Transverse colon (tissue), 4 donors: ENCODE measurements at regions not wholly inside any gene's neighbourhood (a gene's known extent, or its start where the extent isn't known, plus 50 kb on each side); places are given as distances from the start of the nearest gene placed in this dataset.

ENCODE experiments used
- DNase-seq: peaks from one replicate; pipeline ENCODE4 v3.0.0-alpha.2; 2019
- H3K27ac ChIP-seq, 4 donors: fragments of 200-600 bp; sonication (generic); 2 replicates each; pipeline ENCODE4 v1.5.1; 2016 to 2018; ENCODE audit warnings: inconsistent platforms in 4 of 4
- H3K27me3 ChIP-seq: fragments of 200-600 bp; sonication (generic); 2 replicates; pipeline ENCODE4 v1.5.1; 2017; ENCODE audit warnings: inconsistent platforms
- H3K36me3 ChIP-seq, 4 donors: fragments of 200-600 bp; sonication (generic); 2 replicates each; pipeline ENCODE4 v1.5.1; 2017 to 2019; ENCODE audit warnings: inconsistent platforms in 4 of 4
- H3K4me1 ChIP-seq, 4 donors: fragments of 200-600 bp; sonication (generic); 2 replicates each; pipeline ENCODE4 v1.5.1; 2017 to 2020; ENCODE audit warnings: inconsistent platforms in 4 of 4
- H3K4me3 ChIP-seq, 4 donors: fragments of 200-600 bp; sonication (generic); 1 replicate in 1 of 4; 2 replicates in 3 of 4; pipeline versions ENCODE4 v1.5.1 to v1.6.1; 2017 to 2019; ENCODE audit warnings: inconsistent platforms in 4 of 4
- H3K9me3 ChIP-seq, 2 donors: fragments of 200-600 bp; sonication (generic); 2 replicates each; pipeline ENCODE4 v1.5.1; 2017 to 2019; ENCODE audit warnings: inconsistent platforms in 2 of 2
- CTCF ChIP-seq, 5 experiments: fragments of 200-600 bp in 3 of 5; fragments of 450-650 bp in 2 of 5; sonication (generic) in 3 of 5; IDR thresholded peaks; 1 replicate in 2 of 5; 2 replicates in 3 of 5; pipeline ENCODE4 v1.5.1; 2016 to 2017; ENCODE audit warnings: antibody characterized with exemption in 5 of 5, inconsistent platforms in 3 of 5, mild to moderate bottlenecking in 2 of 5, moderate library complexity in 1 of 5
- EP300 ChIP-seq: sonication (generic); formaldehyde crosslinking; IDR thresholded peaks from one replicate; pipeline ENCODE4 v1.6.1; 2017; ENCODE audit warnings: antibody characterized with exemption, low read depth
- POLR2A ChIP-seq: fragments of 450-650 bp; IDR thresholded peaks from one replicate; pipeline ENCODE4 v1.6.1; 2016; ENCODE audit warnings: antibody characterized with exemption, mild to moderate bottlenecking, moderate library complexity
- POLR2AphosphoS5 ChIP-seq, 3 donors: sonication (generic); formaldehyde crosslinking; IDR thresholded peaks; one replicate each; pipeline ENCODE4 v1.6.1; 2016; ENCODE audit warnings: antibody characterized with exemption in 3 of 3
- WGBS, 2 donors: methylation state at CpG; one replicate each; pipeline ENCODE4 v1.1.5; 2018; ENCODE audit warnings: low coverage in 1 of 2; 5-methylcytosine and 5-hydroxymethylcytosine counted together
- in situ Hi-C, 4 donors: fragments of 200-750 bp; cut with MboI; loops; one replicate each; pipeline versions ENCODE4 v1.15.0 to v1.15.1; 2017; ENCODE audit warnings: low sequenced_read_pairs in 3 of 4, low pct_ligation_motif_present in 1 of 4, low pct_unique_long_range_greater_than_20kb in 1 of 4
- intact Hi-C: fragments of 100-400 bp; cut with DNase I; formaldehyde crosslinking; loops from one replicate; pipeline ENCODE4 v1.15.1; 2023; ENCODE audit warnings: low total_unique reads

- Histone ChIP-seq H3K36me3 (no peaks in the 10 kb centered on the region), H3K27me3 (no peaks in the 10 kb centered on the region), H3K27ac (no peak overlapping the region), H3K4me1 (no peaks in the 10 kb centered on the region), H3K4me3 (no peak overlapping the region), H3K9me3 (no peaks in the 10 kb centered on the region)
- in situ Hi-C loops: no loop called here
- intact Hi-C loops: no loop called here
- WGBS, 2 donors: 68 to 82% methylated on average over 6 to 7 of the region's 7 CpGs
- TF ChIP-seq POLR2A: no peak
- no peak for TF ChIP-seq EP300
- TF ChIP-seq POLR2AphosphoS5 (IDR thresholded peaks at IDR 0.05): no peak
- no peak for TF ChIP-seq CTCF (IDR thresholded peaks at IDR 0.05)
- no peak for DNase-seq
Observed at GRCh38 chr13:107716241-107716640, 499.1 kb downstream of the LIG4 start.

- WGBS, 2 donors: 76 to 89% methylated on average over 4 to 7 of the region's 7 CpGs
- no peak for DNase-seq
- H3K4me3 ChIP-seq: no peak overlapping the region
- no peaks in the 10 kb centered on the region for H3K4me1 ChIP-seq
- in situ Hi-C loops (no loop called here), intact Hi-C loops (no loop called here)
- H3K36me3 ChIP-seq: no peaks in the 10 kb centered on the region
- H3K27ac ChIP-seq: no peak overlapping the region
- H3K27me3 ChIP-seq: no peaks in the 10 kb centered on the region
- H3K9me3 ChIP-seq: no peaks in the 10 kb centered on the region
- no peak for TF ChIP-seq POLR2A
- no peak for TF ChIP-seq CTCF (IDR thresholded peaks at IDR 0.05)
- TF ChIP-seq EP300: no peak
- no peak for TF ChIP-seq POLR2AphosphoS5 (IDR thresholded peaks at IDR 0.05)
Observed at GRCh38 chr13:107715496-107715895, 499.8 kb downstream of the LIG4 start.

GRCh38 chr13:107713314-107713713 is 502.0 kb downstream of the LIG4 start:
- in situ Hi-C loops (no loop called here), intact Hi-C loops (no loop called here)
- Histone ChIP-seq H3K4me3 (no peak overlapping the region), H3K27me3 (no peaks in the 10 kb centered on the region), H3K9me3 (no peaks in the 10 kb centered on the region), H3K27ac (no peak overlapping the region), H3K36me3 (no peaks in the 10 kb centered on the region), H3K4me1 (no peaks in the 10 kb centered on the region)
- DNase-seq: no peak
- TF ChIP-seq CTCF (IDR thresholded peaks at IDR 0.05) (no peak), POLR2AphosphoS5 (IDR thresholded peaks at IDR 0.05) (no peak), POLR2A (no peak), EP300 (no peak)

GRCh38 chr13:107712145-107712860 is 503.0 kb downstream of the LIG4 start:
- Histone ChIP-seq H3K9me3 (no peaks in the 10 kb centered on the region), H3K36me3 (no peaks in the 10 kb centered on the region), H3K27me3 (no peaks in the 10 kb centered on the region), H3K4me3 (no peak overlapping the region), H3K4me1 (no peaks in the 10 kb centered on the region), H3K27ac (no peak overlapping the region)
- WGBS, 2 donors: 58 to 60% methylated on average over 3 to 9 of the region's 9 CpGs
- intact Hi-C loops: no loop called here
- no peak for DNase-seq
- in situ Hi-C loops: no loop called here
- TF ChIP-seq POLR2A (no peak), CTCF (IDR thresholded peaks at IDR 0.05) (no peak), POLR2AphosphoS5 (IDR thresholded peaks at IDR 0.05) (no peak), EP300 (no peak)
